Stimulated activated naive CD8-positive, alpha-beta T cell treated with anti-CD3 and anti-CD28 coated beads, Interleukin-15, amount 100 ng/mL, for 72 hours (primary cell): ENCODE measurements at regions not wholly inside any gene's neighbourhood (a gene's known extent, or its start where the extent isn't known, plus 50 kb on each side); places are given as distances from the start of the nearest gene placed in this dataset.
"Not testable (repeated sequence)": the region's sequence is repeated elsewhere in the genome, so short reads cannot be mapped to it uniquely, and the experiment has no call there.

Source experiments
- ATAC-seq: fragments of 150-1000 bp; cut with Tn5 transposase; 2 replicates; pipeline ENCODE4 v1.10.0; 2021; ENCODE audit warnings: mild to moderate bottlenecking, moderate library complexity
- DNase-seq, 2 donors: peaks; one replicate each; pipeline ENCODE4 v3.0.0; 2021 to 2022
- H3K27ac Mint-ChIP-seq, 2 donors: one replicate each; pipeline ENCODE4 v1.8.0; 2022; ENCODE audit warnings: mild to moderate bottlenecking in 2 of 2, mixed read lengths in 2 of 2, moderate library complexity in 2 of 2
- H3K27me3 Mint-ChIP-seq: one replicate; pipeline ENCODE4 v1.8.0; 2022; ENCODE audit warnings: mixed read lengths
- H3K4me1 Mint-ChIP-seq: one replicate; pipeline ENCODE4 v1.8.0; 2022; ENCODE audit warnings: mild to moderate bottlenecking, mixed read lengths
- H3K4me3 Mint-ChIP-seq, 2 donors: one replicate each; pipeline ENCODE4 v1.8.0; 2022; ENCODE audit warnings: mild to moderate bottlenecking in 2 of 2, mixed read lengths in 2 of 2, moderate library complexity in 1 of 2
- H3K9me3 Mint-ChIP-seq, 2 donors: one replicate each; pipeline ENCODE4 v1.8.0; 2022; ENCODE audit warnings: mixed read lengths in 2 of 2

DNA sequence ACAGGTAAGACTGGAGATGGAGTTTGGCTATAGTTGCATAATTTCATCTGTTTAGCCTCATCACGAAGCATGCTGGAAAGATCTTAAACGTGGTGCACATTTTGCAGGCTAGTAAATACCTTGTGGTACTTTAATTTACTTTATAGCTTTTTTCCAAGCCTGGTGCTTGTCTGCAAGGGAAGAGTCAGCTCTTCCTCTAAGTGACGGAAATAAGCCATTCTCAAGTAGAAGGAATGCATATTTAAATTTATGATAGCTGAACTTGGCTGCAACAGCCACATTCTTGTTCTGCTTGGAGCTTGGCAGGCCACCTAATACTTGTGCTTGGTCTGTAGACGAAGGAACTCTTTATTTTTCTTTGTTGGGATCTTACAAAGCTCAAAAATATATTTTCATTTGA is 188.0 kb upstream of the PIK3R1 start:
- Mint-ChIP-seq H3K9me3 (no peaks in the 10 kb centered on the region), H3K4me1 (no peaks in the 10 kb centered on the region), H3K27me3 (no peaks in the 10 kb centered on the region), H3K4me3 (no peak overlapping the region), H3K27ac (no peak overlapping the region)
- ATAC-seq, result no peak
- no peak for DNase-seq

DNA sequence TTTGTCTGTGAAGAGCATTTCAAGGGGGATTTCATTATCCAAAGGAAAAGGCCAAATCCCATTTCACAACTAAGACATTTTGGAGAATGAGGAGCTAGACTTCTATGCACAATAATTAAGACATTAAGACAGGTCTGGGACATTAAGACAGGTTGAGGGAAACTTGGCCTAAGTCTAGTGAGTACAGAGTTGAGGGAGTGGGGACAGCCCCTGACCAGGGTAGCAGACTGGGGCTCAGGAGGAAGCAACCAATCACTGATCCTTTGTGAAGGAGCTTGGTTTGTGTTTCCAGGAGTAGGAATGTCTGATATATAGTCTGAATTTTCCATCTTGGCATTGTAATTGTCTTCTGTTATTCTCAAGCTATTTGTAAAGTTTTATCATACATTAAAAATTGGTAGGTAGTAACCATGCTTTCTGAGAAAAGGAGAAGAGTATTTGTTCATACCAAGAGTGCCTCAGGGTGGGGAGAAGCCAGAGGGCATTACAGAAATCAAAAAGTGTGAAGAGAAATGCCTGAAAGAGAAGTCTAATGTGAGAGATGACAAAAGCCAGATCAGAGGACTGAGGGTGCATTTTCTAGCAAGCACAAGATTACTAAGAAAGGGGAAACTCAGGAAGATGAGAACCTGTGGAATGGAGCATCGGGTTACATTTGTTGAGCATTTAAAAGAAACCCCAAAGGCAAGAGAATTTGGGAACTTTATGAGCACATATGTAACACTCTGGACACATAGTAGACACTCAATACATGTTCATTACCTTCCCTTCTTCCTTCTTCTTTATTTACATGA is 189.3 kb upstream of the PIK3R1 start:
- DNase-seq (no peak), ATAC-seq (no peak)
- H3K4me1 Mint-ChIP-seq, result no peaks in the 10 kb centered on the region
- H3K27me3 Mint-ChIP-seq, result no peaks in the 10 kb centered on the region
- H3K9me3 Mint-ChIP-seq, result no peaks in the 10 kb centered on the region
- H3K4me3 Mint-ChIP-seq, result no peak overlapping the region
- peak overlapping the region in 1 of 2 donors; percentile 22 for H3K27ac Mint-ChIP-seq

DNA sequence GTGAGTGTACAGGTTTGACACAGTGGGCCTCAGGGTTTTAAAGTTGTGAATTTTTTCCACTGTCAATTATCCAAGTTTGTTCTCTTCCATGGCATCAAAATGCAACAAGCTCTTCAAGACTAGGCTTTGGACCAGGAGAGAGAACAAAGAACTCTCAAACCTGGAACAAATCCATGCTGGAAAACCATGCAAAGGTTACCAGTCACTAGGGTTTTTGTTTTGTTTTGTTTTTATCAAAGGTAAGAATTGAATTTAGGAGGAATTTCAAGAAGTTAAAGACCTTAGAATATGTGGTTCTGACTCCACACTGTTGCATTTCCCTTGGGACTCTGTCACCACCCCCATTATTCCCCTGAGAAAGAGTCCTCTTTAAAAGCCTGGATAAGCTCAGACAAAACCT is 191.1 kb upstream of the PIK3R1 start:
- Mint-ChIP-seq H3K4me1 (no peaks in the 10 kb centered on the region), H3K27me3 (no peaks in the 10 kb centered on the region), H3K9me3 (no peaks in the 10 kb centered on the region), H3K27ac (no peak overlapping the region), H3K4me3 (no peak overlapping the region)
- ATAC-seq, result no peak
- no peak for DNase-seq

DNA sequence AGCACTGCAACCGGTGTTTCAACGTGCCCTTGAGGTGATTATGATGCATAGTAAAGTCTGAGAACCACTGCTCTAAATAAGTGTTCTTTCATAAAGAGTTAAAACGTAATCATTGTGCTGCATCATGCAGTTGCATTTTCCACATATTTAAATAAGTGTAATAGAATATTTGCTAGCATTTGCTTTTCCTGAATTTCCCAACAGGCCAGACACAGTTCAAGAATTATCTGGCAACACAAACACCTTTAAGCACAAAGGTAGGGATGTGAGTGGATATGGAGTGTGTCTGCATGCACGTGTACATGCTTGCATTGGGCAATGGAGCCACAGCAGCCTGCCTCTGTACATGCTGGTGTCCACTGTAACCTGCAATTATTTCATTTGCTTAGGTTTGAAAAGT is 193.6 kb upstream of the PIK3R1 start:
- Mint-ChIP-seq H3K9me3 (no peaks in the 10 kb centered on the region), H3K27me3 (no peaks in the 10 kb centered on the region), H3K4me3 (no peak overlapping the region), H3K27ac (no peak overlapping the region), H3K4me1 (no peaks in the 10 kb centered on the region)
- no peak for ATAC-seq
- DNase-seq, result no peak

DNA sequence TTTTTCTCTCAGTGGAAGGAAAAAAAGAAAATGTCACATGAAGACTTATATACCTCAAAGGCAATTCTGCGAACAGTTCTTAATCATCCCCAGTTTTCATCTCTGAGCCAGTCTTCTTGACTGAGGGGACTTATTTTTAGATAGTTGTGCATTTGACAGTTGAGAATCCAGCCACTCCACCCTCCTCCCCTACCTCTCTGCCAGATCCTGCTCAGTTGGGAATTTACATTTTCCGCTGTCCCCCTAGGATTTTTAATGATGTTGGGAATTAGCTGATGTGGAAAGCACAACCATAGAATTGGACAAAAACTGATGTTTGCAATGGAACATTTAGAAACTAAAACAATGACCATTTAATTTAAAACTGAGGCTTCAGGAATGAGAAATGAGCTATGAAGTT is 194.3 kb upstream of the PIK3R1 start:
- no peak for DNase-seq
- no peaks in the 10 kb centered on the region for H3K4me1 Mint-ChIP-seq
- no peak overlapping the region for H3K27ac Mint-ChIP-seq
- no peak for ATAC-seq
- H3K4me3 Mint-ChIP-seq, result no peak overlapping the region
- H3K27me3 Mint-ChIP-seq, result no peaks in the 10 kb centered on the region
- no peaks in the 10 kb centered on the region for H3K9me3 Mint-ChIP-seq

DNA sequence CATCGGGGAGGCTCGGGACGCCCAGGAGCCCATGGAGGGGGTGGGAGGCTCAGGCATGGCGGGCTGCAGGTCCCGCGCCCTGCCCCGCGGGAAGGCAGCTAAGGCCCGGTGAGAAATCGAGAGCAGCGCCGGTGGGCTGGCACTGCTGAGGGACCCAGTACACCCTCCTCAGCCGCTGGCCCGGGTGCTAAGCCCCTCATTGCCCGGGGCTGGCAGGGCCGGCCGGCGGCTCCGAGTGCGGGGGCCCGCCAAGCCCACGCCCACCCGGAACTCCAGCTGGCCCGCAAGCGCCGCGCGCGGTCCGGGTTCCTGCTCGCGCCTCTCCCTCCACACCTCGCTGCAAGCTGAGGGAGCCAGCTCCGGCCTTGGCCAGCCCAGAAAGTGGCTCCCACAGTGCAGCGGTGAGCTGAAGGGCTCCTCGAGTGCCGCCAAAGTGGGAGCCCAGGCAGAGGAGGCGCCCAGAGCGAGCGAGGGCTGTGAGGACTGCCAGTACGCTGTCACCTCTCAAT is 195.0 kb upstream of the PIK3R1 start:
- H3K27me3 Mint-ChIP-seq, H3K4me1 Mint-ChIP-seq, DNase-seq: not testable (repeated sequence)

DNA sequence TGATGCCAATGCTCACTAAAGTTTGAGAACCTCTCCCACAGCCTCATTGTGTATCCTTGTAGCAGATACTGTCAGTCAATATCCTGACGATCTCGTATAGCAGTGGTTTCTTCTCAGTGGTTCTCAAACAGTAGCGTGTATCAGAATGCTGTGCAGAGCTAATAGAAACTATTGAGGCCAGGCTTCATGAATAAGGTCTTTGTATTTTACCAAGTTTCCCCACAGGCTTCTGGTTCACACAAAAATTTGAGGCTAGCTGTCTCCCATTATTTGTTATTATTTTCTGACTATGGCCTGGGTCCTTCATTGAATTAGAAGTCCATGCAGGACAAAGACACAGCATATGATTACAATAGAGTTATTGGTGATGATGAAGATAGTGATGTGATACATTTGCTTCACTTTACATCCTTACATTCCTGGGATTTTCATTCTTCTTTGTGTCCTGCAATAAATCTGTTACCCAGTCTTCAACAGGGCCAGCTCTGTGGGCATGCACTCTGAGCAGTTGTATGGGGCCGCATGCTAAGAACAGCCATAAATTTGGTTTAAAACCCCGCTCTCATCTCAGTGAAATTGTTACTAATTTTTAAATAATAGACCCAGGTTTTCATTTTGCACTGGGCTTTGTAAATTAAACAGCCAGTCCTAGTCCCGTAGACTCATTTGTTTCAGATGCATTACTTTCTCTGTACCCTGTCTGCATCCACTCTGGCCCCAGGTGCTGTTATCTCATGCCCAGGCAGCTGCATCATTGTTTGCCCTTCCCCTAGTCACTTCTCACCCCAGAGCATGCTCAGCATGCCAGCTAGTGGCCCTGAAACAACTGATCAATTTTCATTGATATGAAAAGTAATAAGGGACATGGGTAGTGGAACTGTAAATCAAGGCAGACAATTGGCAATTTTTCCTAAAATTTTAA is 199.9 kb upstream of the PIK3R1 start:
- ATAC-seq (no peak), DNase-seq (no peak)
- no peak overlapping the region for H3K27ac Mint-ChIP-seq
- no peak overlapping the region for H3K4me3 Mint-ChIP-seq
- H3K9me3 Mint-ChIP-seq, result no peaks in the 10 kb centered on the region
- no peaks in the 10 kb centered on the region for H3K4me1 Mint-ChIP-seq
- no peaks in the 10 kb centered on the region for H3K27me3 Mint-ChIP-seq

More for the DNA sequence above, 195.0 kb upstream of the PIK3R1 start:
- not testable (repeated sequence) for H3K4me3 Mint-ChIP-seq, H3K9me3 Mint-ChIP-seq, ATAC-seq, H3K27ac Mint-ChIP-seq

DNA sequence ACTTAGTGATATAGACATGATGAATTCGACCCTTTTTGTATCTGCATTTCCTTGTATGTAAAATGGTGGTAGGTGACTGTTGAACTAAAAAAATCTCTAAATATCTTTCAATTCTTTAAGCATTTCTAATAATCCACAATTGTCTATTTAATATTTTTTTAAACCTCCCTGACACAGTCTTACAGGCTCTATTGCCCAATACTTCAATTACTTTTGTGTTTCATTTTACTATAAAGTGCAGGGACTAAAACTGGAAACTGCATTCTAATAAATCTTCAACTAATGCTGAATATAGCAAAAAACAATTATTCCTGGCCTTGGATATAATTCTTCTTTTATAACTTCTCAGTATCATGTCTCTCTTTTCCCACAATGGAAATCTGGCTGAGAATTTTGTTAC is 202.7 kb upstream of the PIK3R1 start:
- H3K27ac Mint-ChIP-seq, result no peak overlapping the region
- DNase-seq (no peak), ATAC-seq (no peak)
- H3K4me1 Mint-ChIP-seq, result no peaks in the 10 kb centered on the region
- H3K9me3 Mint-ChIP-seq, result no peaks in the 10 kb centered on the region
- no peaks in the 10 kb centered on the region for H3K27me3 Mint-ChIP-seq
- no peak overlapping the region for H3K4me3 Mint-ChIP-seq

DNA sequence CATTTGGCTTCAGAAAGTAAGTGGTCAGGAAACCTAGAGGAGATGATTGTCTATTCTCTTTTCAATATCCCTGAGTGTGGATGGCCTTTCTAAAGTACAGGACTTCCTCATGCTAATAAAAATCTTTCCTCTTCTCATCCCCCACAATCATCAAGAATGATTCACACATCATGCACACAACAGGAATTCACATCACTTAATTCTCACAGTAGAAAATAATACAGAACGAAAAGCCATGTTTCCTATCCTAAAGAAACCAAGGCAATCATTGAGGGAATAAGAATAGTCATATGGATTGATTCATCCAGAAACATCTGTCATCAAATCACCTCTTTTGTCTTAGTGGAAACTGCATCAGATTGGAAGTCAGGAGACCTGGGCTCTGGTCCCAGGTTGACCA is 203.1 kb upstream of the PIK3R1 start:
- no peak overlapping the region for H3K27ac Mint-ChIP-seq
- H3K27me3 Mint-ChIP-seq, result no peaks in the 10 kb centered on the region
- ATAC-seq (no peak), DNase-seq (no peak)
- no peak overlapping the region for H3K4me3 Mint-ChIP-seq
- H3K9me3 Mint-ChIP-seq, result no peaks in the 10 kb centered on the region
- H3K4me1 Mint-ChIP-seq, result no peaks in the 10 kb centered on the region

DNA sequence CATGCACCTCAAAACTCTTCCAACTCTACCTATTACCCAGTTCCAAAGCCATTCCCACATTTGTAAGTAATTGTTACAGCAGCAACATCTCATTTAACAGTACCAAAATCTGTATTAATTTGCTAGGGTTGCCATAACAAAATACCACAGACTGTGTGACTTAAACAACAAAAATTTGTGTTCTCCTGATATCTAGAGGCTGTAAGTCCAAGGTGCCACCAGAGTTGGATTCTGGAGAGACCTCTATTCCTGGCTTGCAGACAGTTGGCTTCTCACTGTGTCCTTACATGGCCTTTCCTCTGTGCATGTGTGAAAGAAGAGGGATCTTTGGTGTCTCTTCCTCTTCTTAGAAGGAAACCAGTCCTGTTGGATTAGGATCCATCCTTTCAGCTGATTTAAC is 203.8 kb upstream of the PIK3R1 start:
- H3K27ac Mint-ChIP-seq, result no peak overlapping the region
- H3K4me3 Mint-ChIP-seq, result no peak overlapping the region
- no peak for DNase-seq
- no peaks in the 10 kb centered on the region for H3K4me1 Mint-ChIP-seq
- H3K27me3 Mint-ChIP-seq, result no peaks in the 10 kb centered on the region
- ATAC-seq, result no peak
- no peaks in the 10 kb centered on the region for H3K9me3 Mint-ChIP-seq

DNA sequence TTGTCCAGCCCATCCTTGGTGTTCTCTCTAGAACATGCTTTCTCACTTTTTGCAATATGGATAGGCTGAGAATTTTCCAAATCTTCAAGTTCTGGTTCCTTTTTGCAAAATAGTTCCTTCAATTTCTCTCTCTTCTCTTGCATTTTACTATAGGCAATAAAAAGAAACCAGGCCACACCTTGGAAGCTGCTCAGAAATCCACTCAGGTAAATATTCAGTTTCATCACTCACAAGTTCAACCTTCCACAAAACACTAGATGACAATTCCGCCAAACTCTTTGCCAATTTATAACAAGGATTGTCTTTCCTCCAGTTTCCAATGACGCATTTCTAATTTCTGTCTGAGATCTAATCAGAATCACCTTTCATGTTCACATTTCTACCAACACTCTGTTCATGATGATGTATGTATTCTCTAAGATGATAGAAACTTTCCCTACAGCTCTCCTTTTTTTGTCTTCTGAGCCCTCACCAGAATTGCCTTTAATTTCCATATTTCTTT is 204.2 kb upstream of the PIK3R1 start:
- Mint-ChIP-seq H3K4me3 (no peak overlapping the region), H3K4me1 (no peaks in the 10 kb centered on the region), H3K27me3 (no peaks in the 10 kb centered on the region), H3K9me3 (no peaks in the 10 kb centered on the region), H3K27ac (no peak overlapping the region)
- no peak for ATAC-seq
- DNase-seq, result no peak

DNA sequence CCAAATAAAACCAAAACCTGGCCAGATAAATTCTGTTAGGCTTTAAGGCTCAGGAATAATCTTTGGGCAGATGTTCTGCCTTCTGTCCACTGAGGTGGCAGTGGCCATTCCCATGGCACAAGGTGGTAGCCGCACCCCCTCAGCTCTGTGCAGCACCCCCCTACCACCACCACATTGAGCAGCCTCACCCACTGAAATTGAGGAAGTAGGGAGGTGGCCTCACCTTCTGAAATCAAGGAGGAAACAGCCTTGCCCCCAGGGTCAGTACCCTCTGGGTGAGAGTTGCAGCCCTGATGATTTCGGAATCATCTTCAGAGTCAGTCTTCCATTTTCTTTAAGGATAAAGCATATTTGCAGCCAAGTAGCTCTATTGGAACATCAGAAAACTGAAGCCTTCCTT is 204.8 kb upstream of the PIK3R1 start:
- Mint-ChIP-seq H3K4me1 (no peaks in the 10 kb centered on the region), H3K27me3 (no peaks in the 10 kb centered on the region), H3K4me3 (no peak overlapping the region), H3K27ac (no peak overlapping the region), H3K9me3 (no peaks in the 10 kb centered on the region)
- ATAC-seq (no peak), DNase-seq (no peak)

DNA sequence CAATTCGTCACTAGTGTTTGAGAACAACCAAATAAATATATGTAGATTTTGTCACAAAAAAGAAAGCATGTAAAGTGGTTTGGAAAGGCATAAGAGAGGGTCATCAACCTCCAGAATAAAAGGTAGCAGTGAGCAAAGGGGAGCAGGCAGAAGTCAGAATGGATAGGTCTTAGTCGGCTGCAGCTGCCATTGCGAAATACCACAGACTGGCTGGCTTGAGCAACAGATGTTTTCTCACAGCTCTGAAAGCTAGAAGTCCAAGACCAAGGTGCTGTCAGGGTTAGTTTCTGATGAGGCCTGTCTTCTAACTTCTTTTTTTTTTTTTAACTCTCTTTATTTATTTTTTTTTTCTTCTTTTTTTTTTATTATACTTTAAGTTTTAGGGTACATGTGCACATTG is 208.1 kb upstream of the PIK3R1 start:
- Mint-ChIP-seq H3K27me3 (no peaks in the 10 kb centered on the region), H3K9me3 (no peaks in the 10 kb centered on the region), H3K27ac (no peak overlapping the region), H3K4me1 (no peaks in the 10 kb centered on the region), H3K4me3 (no peak overlapping the region)
- DNase-seq (no peak), ATAC-seq (no peak)

DNA sequence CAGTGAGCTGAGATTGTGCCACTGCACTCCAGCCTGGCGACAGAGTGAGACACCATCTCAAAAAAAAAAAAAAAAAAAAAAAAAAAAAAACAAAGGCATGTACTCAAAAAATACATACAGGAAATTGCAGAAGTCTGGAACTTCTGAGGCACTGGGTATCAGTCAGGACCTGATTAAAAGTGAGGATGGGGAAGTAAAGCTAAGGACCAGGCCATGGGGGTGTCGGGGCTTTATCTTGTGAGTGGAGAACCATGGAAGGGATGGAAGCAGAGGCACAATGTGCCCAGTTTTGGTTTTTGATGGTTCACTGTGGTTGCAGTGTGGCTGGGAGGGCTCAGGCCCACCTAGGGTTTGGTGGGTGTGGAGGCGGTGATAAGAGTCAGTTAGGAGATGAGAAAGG is 212.7 kb upstream of the PIK3R1 start:
- no peak for ATAC-seq
- Mint-ChIP-seq H3K4me3 (no peak overlapping the region), H3K9me3 (no peaks in the 10 kb centered on the region), H3K4me1 (no peaks in the 10 kb centered on the region), H3K27ac (no peak overlapping the region), H3K27me3 (no peaks in the 10 kb centered on the region)
- DNase-seq, result no peak

DNA sequence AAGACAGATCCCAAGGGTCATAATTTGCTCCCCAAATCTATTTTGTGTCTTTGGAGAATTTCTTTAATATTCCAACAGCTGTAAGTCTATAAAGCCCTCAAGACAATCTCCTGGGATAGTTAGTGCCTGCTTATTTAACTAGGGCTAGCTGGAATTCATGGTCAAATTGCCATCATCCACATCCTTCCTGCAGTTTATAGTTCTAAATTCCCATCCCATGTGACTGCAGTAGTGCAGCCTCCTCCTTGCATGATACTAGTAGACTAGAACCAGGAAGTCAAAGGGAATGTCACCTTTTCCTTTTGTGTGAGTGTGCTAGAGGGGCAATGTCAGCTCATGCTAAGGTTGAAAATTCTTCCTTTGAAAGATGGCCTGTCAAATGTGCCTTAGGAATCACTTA is 214.8 kb upstream of the PIK3R1 start:
- Mint-ChIP-seq H3K27me3 (no peaks in the 10 kb centered on the region), H3K4me1 (no peaks in the 10 kb centered on the region), H3K9me3 (no peaks in the 10 kb centered on the region), H3K4me3 (no peak overlapping the region), H3K27ac (no peak overlapping the region)
- ATAC-seq, result no peak
- DNase-seq, result no peak

DNA sequence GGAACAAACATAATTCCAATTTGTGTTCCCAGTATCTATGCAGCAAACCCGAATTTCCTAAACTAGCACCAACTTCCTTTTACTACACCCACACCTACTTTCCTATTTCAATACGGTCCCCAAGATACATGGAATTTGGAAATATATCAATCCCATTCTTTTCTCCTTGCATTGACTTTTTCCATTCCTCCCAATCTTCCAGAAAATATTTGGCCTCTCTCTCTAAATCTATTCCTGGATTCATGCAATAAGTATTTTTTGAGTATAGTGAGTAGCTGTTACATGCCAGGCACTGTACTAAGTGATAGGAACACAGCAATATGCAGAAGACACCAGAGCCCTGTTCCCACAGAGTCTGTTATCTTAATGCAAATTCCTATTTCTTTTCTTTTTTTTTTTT is 216.2 kb upstream of the PIK3R1 start:
- Mint-ChIP-seq H3K9me3 (no peaks in the 10 kb centered on the region), H3K4me1 (no peaks in the 10 kb centered on the region), H3K4me3 (no peak overlapping the region), H3K27me3 (no peaks in the 10 kb centered on the region), H3K27ac (no peak overlapping the region)
- DNase-seq, result no peak
- no peak for ATAC-seq
